CD8-positive, alpha-beta memory T cell (primary cell): ENCODE measurements at regions not wholly inside any gene's neighbourhood (a gene's known extent, or its start where the extent isn't known, plus 50 kb on each side); places are given as distances from the start of the nearest gene placed in this dataset.
"Not testable (repeated sequence)": the region's sequence is repeated elsewhere in the genome, so short reads cannot be mapped to it uniquely, and the experiment has no call there.

ENCODE experiments used
- CTCF ChIA-PET: fragments of 350-600 bp; sonication (Branson Sonifier 250); formaldehyde crosslinking; loops from one replicate; lab custom pipeline; 2021; ENCODE audit warnings: antibody characterized with exemption; lab: Charles Lee
- POLR2A ChIA-PET: fragments of 350-600 bp; sonication (Branson Sonifier 250); formaldehyde crosslinking; loops from one replicate; lab custom pipeline; 2021; ENCODE audit warnings: antibody characterized with exemption; lab: Charles Lee
- DNase-seq, 5 donors: peaks; one replicate each; pipeline versions ENCODE4 v3.0.0 to v3.0.0-alpha.2; 2020 to 2022; ENCODE audit warnings: mixed read lengths in 1 of 5
- H3K27ac ChIP-seq: one replicate; pipeline ENCODE4 v1.7.0; 2013; ENCODE audit warnings: low read depth, mild to moderate bottlenecking, low read length, moderate library complexity
- H3K27me3 ChIP-seq: 2 replicates; pipeline ENCODE4 v1.7.0; 2013; ENCODE audit warnings: low read length, mild to moderate bottlenecking; ENCODE audit not compliant: insufficient read depth, poor library complexity, severe bottlenecking
- H3K36me3 ChIP-seq: 2 replicates; pipeline ENCODE4 v1.7.0; 2013; ENCODE audit warnings: mild to moderate bottlenecking, low read length, moderate library complexity; ENCODE audit not compliant: insufficient read depth
- H3K4me1 ChIP-seq: 2 replicates; pipeline ENCODE4 v1.7.0; 2013; ENCODE audit warnings: mild to moderate bottlenecking, low read length, moderate library complexity; ENCODE audit not compliant: insufficient read depth
- H3K4me3 ChIP-seq: 2 replicates; pipeline ENCODE4 v1.7.0; 2013; ENCODE audit warnings: mild to moderate bottlenecking, low read length
- H3K9me3 ChIP-seq: 2 replicates; pipeline ENCODE4 v1.7.0; 2013; ENCODE audit warnings: mild to moderate bottlenecking, low read length
- H3K27ac Mint-ChIP-seq, 8 donors: one replicate each; pipeline ENCODE4 v1.8.0; 2020 to 2021; ENCODE audit warnings: mixed read lengths in 8 of 8, mild to moderate bottlenecking in 6 of 8, inconsistent platforms in 3 of 8, moderate library complexity in 3 of 8
- H3K27me3 Mint-ChIP-seq, 2 donors: one replicate each; pipeline ENCODE4 v1.8.0; 2020 to 2021; ENCODE audit warnings: mixed read lengths in 2 of 2, mild to moderate bottlenecking in 1 of 2, moderate library complexity in 1 of 2
- H3K36me3 Mint-ChIP-seq, 3 donors: one replicate each; pipeline ENCODE4 v1.8.0; 2020 to 2021; ENCODE audit warnings: mixed read lengths in 3 of 3, inconsistent platforms in 1 of 3, mild to moderate bottlenecking in 1 of 3
- H3K4me1 Mint-ChIP-seq, 3 donors: one replicate each; pipeline ENCODE4 v1.8.0; 2020 to 2021; ENCODE audit warnings: mixed read lengths in 3 of 3, inconsistent platforms in 1 of 3, mild to moderate bottlenecking in 1 of 3
- H3K4me3 Mint-ChIP-seq, 7 donors: one replicate each; pipeline ENCODE4 v1.8.0; 2020 to 2021; ENCODE audit warnings: mixed read lengths in 7 of 7, mild to moderate bottlenecking in 6 of 7, moderate library complexity in 4 of 7, inconsistent platforms in 2 of 7
- H3K9me3 Mint-ChIP-seq, 5 donors: one replicate each; pipeline ENCODE4 v1.8.0; 2020 to 2022; ENCODE audit warnings: mixed read lengths in 5 of 5, mild to moderate bottlenecking in 3 of 5, moderate library complexity in 2 of 5, inconsistent platforms in 1 of 5

- H3K4me3 Mint-ChIP-seq, H3K27me3 ChIP-seq, CTCF ChIA-PET, H3K27ac Mint-ChIP-seq, H3K27me3 Mint-ChIP-seq, H3K36me3 ChIP-seq, POLR2A ChIA-PET, H3K4me1 Mint-ChIP-seq, H3K36me3 Mint-ChIP-seq, H3K9me3 ChIP-seq, H3K9me3 Mint-ChIP-seq, H3K27ac ChIP-seq, H3K4me1 ChIP-seq, H3K4me3 ChIP-seq, DNase-seq: not testable (repeated sequence)
Measured at GRCh38 chr13:22814433-22814832, 366.3 kb upstream of the SGCG start.

GRCh38 chr13:22821589-22821988 lies 359.2 kb upstream of the SGCG start:
- Mint-ChIP-seq H3K4me1 (no peaks in the 10 kb centered on the region), H3K36me3 (no peaks in the 10 kb centered on the region), H3K9me3 (peaks cover 0 to 6% (median 0%) of the 10 kb centered on the region in 5 donors), H3K27me3 (peaks cover 6 to 10% of the 10 kb centered on the region in 2 donors), H3K4me3 (no peak overlapping the region), H3K27ac (no peak overlapping the region)
- Histone ChIP-seq H3K9me3 (no peaks in the 10 kb centered on the region), H3K4me1 (no peaks in the 10 kb centered on the region), H3K36me3 (no peaks in the 10 kb centered on the region), H3K27ac (no peak overlapping the region), H3K4me3 (no peak overlapping the region), H3K27me3 (no peaks in the 10 kb centered on the region)
- no peak for DNase-seq
- ChIA-PET CTCF (no interaction called here), POLR2A (no interaction called here)

- no peaks in the 10 kb centered on the region for H3K36me3 ChIP-seq
- ChIA-PET POLR2A (no interaction called here), CTCF (no interaction called here)
- Mint-ChIP-seq H3K36me3 (no peaks in the 10 kb centered on the region), H3K9me3 (peaks cover 0 to under 1% (median 0%) of the 10 kb centered on the region in 5 donors), H3K4me1 (no peaks in the 10 kb centered on the region), H3K27me3 (peaks cover 4 to 6% of the 10 kb centered on the region in 2 donors), H3K27ac (no peak overlapping the region), H3K4me3 (no peak overlapping the region)
- no peak for DNase-seq
- no peak overlapping the region for H3K27ac ChIP-seq
- no peak overlapping the region for H3K4me3 ChIP-seq
- no peaks in the 10 kb centered on the region for H3K9me3 ChIP-seq
- H3K4me1 ChIP-seq: no peaks in the 10 kb centered on the region
- no peaks in the 10 kb centered on the region for H3K27me3 ChIP-seq
Measured at GRCh38 chr13:22825186-22825585, 355.6 kb upstream of the SGCG start.

DNA sequence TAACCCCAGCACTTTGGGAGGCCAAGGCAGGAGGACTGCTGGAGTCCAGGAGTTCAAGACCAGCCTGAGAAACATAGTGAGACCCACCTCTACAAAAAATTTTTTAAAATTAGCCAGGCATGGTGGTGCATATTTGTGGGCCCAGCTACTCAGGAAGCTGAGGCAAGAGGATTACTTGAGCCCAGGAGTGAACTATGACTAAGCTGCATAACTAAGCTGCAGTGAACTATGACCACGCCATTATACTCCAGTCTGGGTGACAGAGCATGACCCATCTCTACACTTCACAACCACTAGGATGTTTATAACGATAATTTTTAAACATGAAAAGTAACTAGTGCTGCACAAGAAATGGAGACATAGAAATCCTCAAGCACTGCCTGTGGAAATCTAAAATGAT lies 352.7 kb upstream of the SGCG start:
- Histone ChIP-seq H3K4me3 (no peak overlapping the region), H3K4me1 (no peaks in the 10 kb centered on the region), H3K36me3 (no peaks in the 10 kb centered on the region), H3K27ac (no peak overlapping the region), H3K27me3 (no peaks in the 10 kb centered on the region), H3K9me3 (no peaks in the 10 kb centered on the region)
- Mint-ChIP-seq H3K36me3 (no peaks in the 10 kb centered on the region), H3K27me3 (no peaks in the 10 kb centered on the region), H3K27ac (no peak overlapping the region), H3K4me3 (no peak overlapping the region), H3K4me1 (no peaks in the 10 kb centered on the region), H3K9me3 (no peaks in the 10 kb centered on the region)
- CTCF ChIA-PET: no interaction called here
- POLR2A ChIA-PET: no interaction called here
- DNase-seq: no peak

DNA sequence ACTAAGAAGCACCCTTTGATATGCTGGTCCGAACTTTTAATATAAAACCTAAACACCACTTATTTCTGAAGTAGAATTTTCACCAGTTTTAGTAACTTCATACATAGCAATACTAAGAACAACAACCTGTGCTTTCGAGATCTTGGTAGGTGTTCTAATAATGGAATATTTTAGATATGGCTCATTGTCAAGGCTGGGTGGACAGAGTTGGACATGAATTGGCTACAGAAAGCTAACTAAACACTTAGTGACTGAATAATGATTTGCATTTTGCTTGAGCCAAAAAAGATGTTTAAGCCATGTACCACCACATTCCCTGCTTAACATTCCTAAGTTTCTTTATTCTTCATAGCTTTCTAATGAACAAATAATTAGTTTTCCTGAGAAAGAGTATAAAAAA lies 344.3 kb upstream of the SGCG start:
- Histone ChIP-seq H3K27me3 (no peaks in the 10 kb centered on the region), H3K27ac (no peak overlapping the region), H3K36me3 (no peaks in the 10 kb centered on the region), H3K4me1 (no peaks in the 10 kb centered on the region), H3K4me3 (no peak overlapping the region), H3K9me3 (no peaks in the 10 kb centered on the region)
- Mint-ChIP-seq H3K27me3 (peaks cover 4 to 10% of the 10 kb centered on the region in 2 donors), H3K27ac (no peak overlapping the region), H3K36me3 (no peaks in the 10 kb centered on the region), H3K4me3 (no peak overlapping the region), H3K9me3 (no peaks in the 10 kb centered on the region), H3K4me1 (no peaks in the 10 kb centered on the region)
- ChIA-PET CTCF (no interaction called here), POLR2A (no interaction called here)
- DNase-seq: no peak

GRCh38 chr13:22837980-22838647 lies 342.7 kb upstream of the SGCG start:
- H3K4me3 Mint-ChIP-seq: no peak overlapping the region
- no peaks in the 10 kb centered on the region for H3K4me1 Mint-ChIP-seq
- no peak overlapping the region for H3K27ac ChIP-seq
- no peaks in the 10 kb centered on the region for H3K36me3 ChIP-seq
- ChIA-PET CTCF (no interaction called here), POLR2A (no interaction called here)
- H3K9me3 Mint-ChIP-seq: no peaks in the 10 kb centered on the region
- H3K36me3 Mint-ChIP-seq: no peaks in the 10 kb centered on the region
- H3K27me3 ChIP-seq: no peaks in the 10 kb centered on the region
- DNase-seq: no peak
- H3K4me3 ChIP-seq: no peak overlapping the region
- no peaks in the 10 kb centered on the region for H3K9me3 ChIP-seq
- no peaks in the 10 kb centered on the region for H3K4me1 ChIP-seq
- H3K27me3 Mint-ChIP-seq: peaks cover 4 to 10% of the 10 kb centered on the region in 2 donors
- H3K27ac Mint-ChIP-seq: no peak overlapping the region

GRCh38 chr13:22839603-22840530 lies 340.9 kb upstream of the SGCG start:
- H3K4me3 Mint-ChIP-seq: no peak overlapping the region
- no peaks in the 10 kb centered on the region for H3K36me3 ChIP-seq
- no peaks in the 10 kb centered on the region for H3K9me3 Mint-ChIP-seq
- ChIA-PET POLR2A (no interaction called here), CTCF (no interaction called here)
- no peak overlapping the region for H3K27ac ChIP-seq
- H3K4me1 ChIP-seq: no peaks in the 10 kb centered on the region
- H3K27ac Mint-ChIP-seq: no peak overlapping the region
- no peak for DNase-seq
- H3K36me3 Mint-ChIP-seq: no peaks in the 10 kb centered on the region
- no peaks in the 10 kb centered on the region for H3K4me1 Mint-ChIP-seq
- peaks cover 4 to 10% of the 10 kb centered on the region in 2 donors for H3K27me3 Mint-ChIP-seq
- no peaks in the 10 kb centered on the region for H3K9me3 ChIP-seq
- no peak overlapping the region for H3K4me3 ChIP-seq
- H3K27me3 ChIP-seq: no peaks in the 10 kb centered on the region

DNA sequence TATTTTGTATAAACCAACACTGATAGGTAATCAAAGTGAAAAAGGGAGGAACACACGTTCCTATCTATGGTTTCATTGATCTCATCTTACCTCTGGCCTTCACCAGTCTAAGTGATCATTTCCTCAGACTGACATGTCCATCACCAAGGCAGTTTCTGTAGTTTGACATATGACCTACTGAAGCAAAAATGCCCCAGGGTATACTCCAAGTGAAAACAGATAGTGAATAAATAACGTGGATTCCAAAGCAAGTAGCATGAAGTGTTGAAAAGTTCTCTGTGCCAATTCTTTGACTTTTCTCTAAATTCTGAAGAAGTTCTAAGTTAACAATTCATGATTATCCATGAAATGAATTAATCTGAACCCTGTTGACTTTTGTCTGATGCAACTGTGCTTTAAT lies 334.2 kb upstream of the SGCG start:
- no peak for DNase-seq
- CTCF ChIA-PET: no interaction called here
- Histone ChIP-seq H3K4me1 (no peaks in the 10 kb centered on the region), H3K27me3 (no peaks in the 10 kb centered on the region), H3K27ac (no peak overlapping the region), H3K9me3 (no peaks in the 10 kb centered on the region), H3K36me3 (no peaks in the 10 kb centered on the region), H3K4me3 (no peak overlapping the region)
- H3K27me3 Mint-ChIP-seq: no peaks in the 10 kb centered on the region
- H3K27ac Mint-ChIP-seq: no peak overlapping the region
- H3K4me3 Mint-ChIP-seq: no peak overlapping the region
- no peaks in the 10 kb centered on the region for H3K4me1 Mint-ChIP-seq
- H3K36me3 Mint-ChIP-seq: no peaks in the 10 kb centered on the region
- POLR2A ChIA-PET: no interaction called here
- peaks cover 0 to 2% (median 0%) of the 10 kb centered on the region in 5 donors for H3K9me3 Mint-ChIP-seq
